Lung (tissue), 11 donors: ENCODE measurements at regions not wholly inside any gene's neighbourhood (a gene's known extent, or its start where the extent isn't known, plus 50 kb on each side); places are given as distances from the start of the nearest gene placed in this dataset.
A peak's percentile ranks its signal among the peaks of the same experiment; 100 is the strongest.

Experiments
- ATAC-seq: fragments of 200-7000 bp; cut with Tn5 transposase; one replicate; pipeline ENCODE4 v1.9.1; 2020; ENCODE audit warnings: moderate number of reproducible peaks; ENCODE audit not compliant: insufficient read depth, low FRiP score
- DNase-seq, 3 donors: peaks; one replicate each; pipeline ENCODE4 v3.0.0-alpha.2; 2013 to 2017
- H3K27ac ChIP-seq, 2 donors: one replicate each; pipeline ENCODE4 v1.5.1; 2013; ENCODE audit warnings: mild to moderate bottlenecking in 2 of 2, moderate library complexity in 2 of 2, control low read depth in 1 of 2, inconsistent platforms in 1 of 2, low read depth in 1 of 2, low read length in 1 of 2
- H3K27me3 ChIP-seq, 3 donors: one replicate each; pipeline ENCODE4 v1.5.1; 2013; ENCODE audit warnings: low read length in 2 of 3; ENCODE audit not compliant: control insufficient read depth in 3 of 3, insufficient read depth in 3 of 3
- H3K36me3 ChIP-seq, 4 donors: one replicate each; pipeline ENCODE4 v1.5.1; 2013; ENCODE audit warnings: low read length in 4 of 4, mild to moderate bottlenecking in 1 of 4, moderate library complexity in 1 of 4; ENCODE audit not compliant: control insufficient read depth in 4 of 4, insufficient read depth in 4 of 4
- H3K4me1 ChIP-seq, 5 donors: one replicate each; pipeline ENCODE4 v1.5.1; 2013; ENCODE audit warnings: low read length in 5 of 5, mild to moderate bottlenecking in 2 of 5, moderate library complexity in 1 of 5; ENCODE audit not compliant: control insufficient read depth in 5 of 5, insufficient read depth in 5 of 5
- H3K4me3 ChIP-seq: one replicate; pipeline ENCODE4 v1.5.1; 2013; ENCODE audit warnings: mild to moderate bottlenecking, control low read depth, moderate library complexity
- H3K9ac ChIP-seq, 2 donors: one replicate each; pipeline ENCODE4 v1.5.1; 2013; ENCODE audit warnings: low read length in 2 of 2, control low read depth in 1 of 2; ENCODE audit not compliant: insufficient read depth in 1 of 2
- H3K9me3 ChIP-seq, 4 donors: one replicate each; pipeline ENCODE4 v1.5.1; 2013; ENCODE audit warnings: low read length in 3 of 4, mild to moderate bottlenecking in 1 of 4, moderate library complexity in 1 of 4; ENCODE audit not compliant: control insufficient read depth in 4 of 4, insufficient read depth in 3 of 4
- WGBS, 2 donors: extraction: QIAGEN DNeasy Blood & Tissue Kit; methylation state at CpG; one replicate each; pipeline ENCODE4 v1.1.7; 2013; 5-methylcytosine and 5-hydroxymethylcytosine counted together
- TF ChIP-seq, protein P1 (sequence below): IDR thresholded peaks from 2 replicates; pipeline ENCODE4 v1.5.1; 2012; ENCODE audit warnings: mild to moderate bottlenecking; ENCODE audit errors: control extremely low read depth, extremely low read depth
- donor health status: control.
- donor health status: control.
- donor health status: Bipolar disorder and iron deficiency.
- donor health status: healthy.
- donor health status: DM: yes; HTN: yes; CAD: no.

DNA sequence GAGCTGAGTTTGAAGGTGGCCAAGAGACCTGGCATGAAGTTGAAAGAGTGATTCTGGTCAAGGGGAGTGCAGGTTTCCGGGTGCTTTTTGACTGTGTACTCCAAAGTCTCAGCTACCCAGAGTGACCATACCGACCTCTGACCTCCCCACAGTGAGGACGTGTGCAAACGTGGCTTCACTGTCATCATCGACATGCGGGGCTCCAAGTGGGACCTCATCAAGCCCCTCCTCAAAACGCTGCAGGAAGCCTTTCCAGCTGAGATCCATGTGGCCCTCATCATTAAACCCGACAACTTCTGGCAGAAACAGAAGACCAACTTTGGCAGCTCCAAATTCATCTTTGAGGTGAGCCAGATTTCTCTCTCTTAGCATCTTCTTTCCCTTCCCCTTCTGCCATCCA lies 272.4 kb upstream of the ROPN1 start:
- Histone ChIP-seq H3K4me3 (no peak overlapping the region), H3K4me1 (peaks cover 3 to 63% (median 11%) of the 10 kb centered on the region in 5 donors), H3K27ac (no peak overlapping the region), H3K9ac (no peak overlapping the region), H3K36me3 (peaks cover 0 to 5% (median 0%) of the 10 kb centered on the region in 4 donors), H3K9me3 (no peaks in the 10 kb centered on the region), H3K27me3 (no peaks in the 10 kb centered on the region)
- DNase-seq (peak; percentile 60 to 90 (median 82)), ATAC-seq (no peak)
- TF ChIP-seq, protein P1, sequence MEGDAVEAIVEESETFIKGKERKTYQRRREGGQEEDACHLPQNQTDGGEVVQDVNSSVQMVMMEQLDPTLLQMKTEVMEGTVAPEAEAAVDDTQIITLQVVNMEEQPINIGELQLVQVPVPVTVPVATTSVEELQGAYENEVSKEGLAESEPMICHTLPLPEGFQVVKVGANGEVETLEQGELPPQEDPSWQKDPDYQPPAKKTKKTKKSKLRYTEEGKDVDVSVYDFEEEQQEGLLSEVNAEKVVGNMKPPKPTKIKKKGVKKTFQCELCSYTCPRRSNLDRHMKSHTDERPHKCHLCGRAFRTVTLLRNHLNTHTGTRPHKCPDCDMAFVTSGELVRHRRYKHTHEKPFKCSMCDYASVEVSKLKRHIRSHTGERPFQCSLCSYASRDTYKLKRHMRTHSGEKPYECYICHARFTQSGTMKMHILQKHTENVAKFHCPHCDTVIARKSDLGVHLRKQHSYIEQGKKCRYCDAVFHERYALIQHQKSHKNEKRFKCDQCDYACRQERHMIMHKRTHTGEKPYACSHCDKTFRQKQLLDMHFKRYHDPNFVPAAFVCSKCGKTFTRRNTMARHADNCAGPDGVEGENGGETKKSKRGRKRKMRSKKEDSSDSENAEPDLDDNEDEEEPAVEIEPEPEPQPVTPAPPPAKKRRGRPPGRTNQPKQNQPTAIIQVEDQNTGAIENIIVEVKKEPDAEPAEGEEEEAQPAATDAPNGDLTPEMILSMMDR: no peak
- WGBS, 2 donors: 79 to 84% methylated on average over 8 of the region's 8 CpGs

DNA sequence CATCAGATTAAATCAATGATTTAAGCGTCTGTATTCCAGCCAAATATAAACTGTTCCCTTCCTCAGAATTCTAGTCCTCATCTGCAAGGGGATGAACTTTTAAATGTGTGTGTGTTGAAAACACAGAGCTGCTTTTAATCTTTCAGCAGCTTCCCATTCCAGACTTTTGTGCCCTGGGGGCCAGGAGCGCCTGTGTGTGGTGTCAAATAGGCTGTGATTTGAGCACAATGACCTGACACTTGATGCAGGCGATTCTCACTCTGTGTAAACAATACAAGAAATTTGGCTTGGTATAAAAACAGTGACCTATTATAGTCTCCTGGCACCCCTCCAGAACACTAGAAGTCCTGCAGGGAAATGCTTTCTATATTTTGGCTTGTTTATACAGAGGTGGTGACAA lies 274.6 kb upstream of the ROPN1 start:
- Histone ChIP-seq H3K27me3 (no peaks in the 10 kb centered on the region), H3K36me3 (peaks cover 0 to 5% (median 1%) of the 10 kb centered on the region in 4 donors), H3K9ac (no peak overlapping the region), H3K27ac (no peak overlapping the region), H3K4me1 (peaks cover 2 to 62% (median 8%) of the 10 kb centered on the region in 5 donors), H3K9me3 (no peaks in the 10 kb centered on the region), H3K4me3 (no peak overlapping the region)
- no peak for ATAC-seq
- TF ChIP-seq, protein P1: no peak
- peak; percentile 93 to 100 (median 99) for DNase-seq
- WGBS, 2 donors: 47 to 65% methylated on average over 3 of the region's 3 CpGs

DNA sequence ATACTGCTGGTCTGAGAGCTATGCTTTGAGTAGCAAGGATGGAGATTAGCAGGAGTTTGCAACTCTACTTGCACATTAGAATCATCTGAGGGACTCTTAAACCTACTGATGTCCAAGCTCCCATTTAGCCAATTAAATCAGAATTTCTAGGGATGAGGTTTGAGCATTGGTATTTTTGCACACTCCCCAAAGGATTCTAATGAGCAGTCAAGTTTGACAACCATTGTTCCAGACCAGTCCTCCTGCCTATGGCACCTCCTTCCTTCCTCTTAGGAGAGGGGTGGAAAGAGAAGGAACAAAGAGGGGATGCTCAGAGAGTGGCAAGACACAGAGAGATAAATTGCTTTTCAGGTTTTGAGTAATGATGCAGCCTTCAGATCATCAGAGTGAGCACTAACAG lies 275.5 kb upstream of the ROPN1 start:
- no peak for ATAC-seq
- H3K4me3 ChIP-seq: no peak overlapping the region
- H3K9ac ChIP-seq: no peak overlapping the region
- peaks cover 1 to 58% (median 8%) of the 10 kb centered on the region in 5 donors for H3K4me1 ChIP-seq
- no peak for DNase-seq
- H3K36me3 ChIP-seq: peaks cover 0 to 5% (median 1%) of the 10 kb centered on the region in 4 donors
- H3K27me3 ChIP-seq: no peaks in the 10 kb centered on the region
- TF ChIP-seq, protein P1: no peak
- no peaks in the 10 kb centered on the region for H3K9me3 ChIP-seq
- no peak overlapping the region for H3K27ac ChIP-seq

DNA sequence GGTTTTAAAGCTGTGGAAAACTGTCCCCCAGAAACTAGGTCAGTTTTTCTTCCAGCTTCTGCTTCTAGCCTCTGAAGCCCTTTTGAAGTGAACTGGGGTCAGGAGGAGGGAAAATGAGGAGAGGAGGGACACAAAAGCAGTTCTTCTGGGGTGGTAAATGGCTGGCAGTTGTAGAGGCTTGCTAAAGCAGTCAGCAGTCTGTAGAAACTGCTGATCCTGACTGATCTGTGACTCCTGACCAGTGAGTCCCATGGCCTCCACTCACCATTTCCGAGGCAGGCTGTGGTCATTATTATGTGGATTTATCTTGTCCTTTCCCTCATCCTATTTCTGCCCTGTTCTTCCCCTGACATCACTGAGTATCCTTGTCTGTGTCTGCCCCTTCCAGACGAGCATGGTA lies 276.4 kb upstream of the ROPN1 start:
- WGBS, 2 donors: 78 to 87% methylated on average over 2 of the region's 2 CpGs
- H3K27ac ChIP-seq: peak overlapping the region in 1 of 2 donors; percentile 34
- H3K27me3 ChIP-seq: no peaks in the 10 kb centered on the region
- H3K36me3 ChIP-seq: peaks cover 0 to 5% (median 1%) of the 10 kb centered on the region in 4 donors
- TF ChIP-seq, protein P1: no peak
- ATAC-seq (no peak), DNase-seq (no peak)
- no peaks in the 10 kb centered on the region for H3K9me3 ChIP-seq
- no peak overlapping the region for H3K9ac ChIP-seq
- no peak overlapping the region for H3K4me3 ChIP-seq
- H3K4me1 ChIP-seq: peaks cover 2 to 53% (median 8%) of the 10 kb centered on the region in 5 donors
